GM23248 (cell line): ENCODE measurements at regions not wholly inside any gene's neighbourhood (a gene's known extent, or its start where the extent isn't known, plus 50 kb on each side); places are given as distances from the start of the nearest gene placed in this dataset.

ENCODE experiments used
- EZH2 ChIP-seq: fragments of 200-600 bp; sonication (generic); IDR thresholded peaks from 2 replicates; pipeline ENCODE4 v1.6.1; 2018; ENCODE audit warnings: antibody characterized with exemption, mild to moderate bottlenecking; ENCODE audit not compliant: insufficient read depth, poor library complexity, severe bottlenecking
- EZH2phosphoT487 ChIP-seq: fragments of 200-600 bp; sonication (generic); IDR thresholded peaks from 2 replicates; pipeline ENCODE4 v1.6.1; 2018; ENCODE audit warnings: antibody characterized with exemption, moderate library complexity, mild to moderate bottlenecking, low read depth; ENCODE audit not compliant: insufficient read depth

- TF ChIP-seq EZH2 (no peak), EZH2phosphoT487 (no peak)
Measured at GRCh38 chr12:34257093-34257492, 234.8 kb downstream of the ALG10 start.
